ENCODE measurements at regions not wholly inside any gene's neighbourhood (a gene's known extent, or its start where the extent isn't known, plus 50 kb on each side); places are given as distances from the start of the nearest gene placed in this dataset.
"Not testable (repeated sequence)": the region's sequence is repeated elsewhere in the genome, so short reads cannot be mapped to it uniquely, and the experiment has no call there.

DNA sequence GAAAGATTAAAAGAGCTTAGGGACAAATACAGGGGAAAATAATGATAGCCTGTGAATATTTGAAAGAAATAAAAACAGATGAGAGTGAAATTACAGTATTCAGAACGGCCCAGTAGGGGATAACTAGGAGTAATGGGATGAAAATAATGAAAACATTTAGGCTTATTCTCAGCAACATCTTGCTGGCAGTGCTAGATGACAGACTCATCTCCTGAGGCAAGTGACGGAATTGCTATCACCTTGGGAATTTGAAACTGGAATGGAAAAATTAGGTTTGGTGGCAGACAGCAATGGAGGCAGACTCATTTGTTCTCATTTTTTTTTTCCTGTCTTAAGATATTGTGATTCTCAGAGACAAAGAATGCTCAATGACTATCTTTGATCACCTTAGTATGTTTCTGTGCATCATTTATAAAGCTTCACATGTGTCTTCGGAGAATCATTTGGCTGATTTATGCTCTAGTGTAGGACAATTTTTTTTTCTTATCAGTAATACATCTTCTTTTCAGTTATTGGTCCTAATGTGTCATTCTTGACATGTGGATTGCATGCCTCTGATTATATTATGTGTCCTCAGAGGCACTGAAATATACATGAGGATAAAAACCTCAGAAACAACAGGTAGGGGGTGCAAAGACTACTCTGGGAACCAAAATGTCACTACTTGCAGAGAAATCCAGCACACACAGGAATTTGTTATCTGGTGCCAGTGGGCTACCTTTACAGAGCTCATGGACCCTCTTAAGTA is 711.7 kb downstream of the EDEM1 start:
- no peaks in the 10 kb centered on the region for H3K4me1 ChIP-seq
- intact Hi-C loops (cut with DNase I): loop anchor here in 2 of 10 donors (10.0 kb wide), 1 partner anchor 64 kb away; no protein-coding TSS in a partner anchor
- H3K4me3 ChIP-seq: no peak overlapping the region
- 66 to 74% (median 67%) methylated on average over 3 of the region's 3 CpGs for WGBS, 4 donors
- peaks cover 0 to 10% (median 0%) of the 10 kb centered on the region in 12 donors for H3K9me3 ChIP-seq
- TF ChIP-seq, protein P1, sequence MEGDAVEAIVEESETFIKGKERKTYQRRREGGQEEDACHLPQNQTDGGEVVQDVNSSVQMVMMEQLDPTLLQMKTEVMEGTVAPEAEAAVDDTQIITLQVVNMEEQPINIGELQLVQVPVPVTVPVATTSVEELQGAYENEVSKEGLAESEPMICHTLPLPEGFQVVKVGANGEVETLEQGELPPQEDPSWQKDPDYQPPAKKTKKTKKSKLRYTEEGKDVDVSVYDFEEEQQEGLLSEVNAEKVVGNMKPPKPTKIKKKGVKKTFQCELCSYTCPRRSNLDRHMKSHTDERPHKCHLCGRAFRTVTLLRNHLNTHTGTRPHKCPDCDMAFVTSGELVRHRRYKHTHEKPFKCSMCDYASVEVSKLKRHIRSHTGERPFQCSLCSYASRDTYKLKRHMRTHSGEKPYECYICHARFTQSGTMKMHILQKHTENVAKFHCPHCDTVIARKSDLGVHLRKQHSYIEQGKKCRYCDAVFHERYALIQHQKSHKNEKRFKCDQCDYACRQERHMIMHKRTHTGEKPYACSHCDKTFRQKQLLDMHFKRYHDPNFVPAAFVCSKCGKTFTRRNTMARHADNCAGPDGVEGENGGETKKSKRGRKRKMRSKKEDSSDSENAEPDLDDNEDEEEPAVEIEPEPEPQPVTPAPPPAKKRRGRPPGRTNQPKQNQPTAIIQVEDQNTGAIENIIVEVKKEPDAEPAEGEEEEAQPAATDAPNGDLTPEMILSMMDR (IDR thresholded peaks at IDR 0.05): no peak
- no peak for TF ChIP-seq POLR2A (IDR thresholded peaks at IDR 0.05)
- DNase-seq (no peak), ATAC-seq (no peak)
- H3K36me3 ChIP-seq: no peaks in the 10 kb centered on the region
- no peaks in the 10 kb centered on the region for H3K27me3 ChIP-seq
- no peak overlapping the region for H3K27ac ChIP-seq

DNA sequence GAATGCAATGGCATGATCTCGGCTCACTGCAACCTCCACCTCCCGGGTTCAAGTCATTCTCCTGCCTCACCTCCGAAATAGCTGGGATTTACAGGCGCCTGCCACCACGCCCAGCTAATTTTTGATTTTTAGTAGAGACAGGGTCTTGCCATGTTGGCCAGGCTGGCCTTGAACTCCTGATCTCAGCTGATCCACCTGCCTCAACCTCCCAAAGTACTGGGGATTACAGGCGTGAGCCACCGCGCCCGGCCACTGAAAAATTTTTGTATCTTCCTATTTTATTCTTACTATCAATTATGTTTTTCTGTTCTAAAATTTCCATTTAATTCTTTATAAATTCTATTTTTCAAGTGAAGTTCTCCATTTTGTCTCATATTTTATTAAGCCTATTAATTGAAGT is 730.4 kb downstream of the EDEM1 start:
- Histone ChIP-seq H3K36me3 (no peaks in the 10 kb centered on the region), H3K9me3 (no peaks in the 10 kb centered on the region), H3K27me3 (no peaks in the 10 kb centered on the region), H3K27ac (no peak overlapping the region), H3K4me1 (no peaks in the 10 kb centered on the region), H3K4me3 (no peak overlapping the region)
- DNase-seq (no peak), ATAC-seq (no peak)
- WGBS, 4 donors: 91 to 95% (median 91%) methylated on average over 9 of the region's 9 CpGs
- intact Hi-C loops (cut with DNase I): no loop called here
- TF ChIP-seq POLR2A (IDR thresholded peaks at IDR 0.05): no peak
- TF ChIP-seq, protein P1 (IDR thresholded peaks at IDR 0.05): no peak

DNA sequence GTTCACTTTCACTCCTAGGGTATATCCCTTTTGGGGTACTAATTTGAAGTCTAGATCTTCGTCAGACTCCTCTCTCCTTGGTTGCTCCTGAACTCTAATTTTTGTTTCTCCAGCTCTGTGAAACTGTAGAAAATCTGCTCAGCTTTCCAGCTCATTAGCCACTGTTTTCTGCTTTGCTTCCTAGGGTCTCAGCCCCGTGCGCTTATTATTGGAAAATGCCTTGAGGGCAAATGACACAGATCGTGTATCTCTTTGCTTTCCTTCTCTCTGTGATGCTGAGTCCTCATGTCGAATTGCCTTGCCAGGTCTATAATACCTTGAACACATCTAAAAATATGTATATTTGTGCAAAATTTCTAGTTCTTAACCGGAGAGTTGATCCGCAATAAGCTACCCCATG is 731.1 kb downstream of the EDEM1 start:
- no peaks in the 10 kb centered on the region for H3K9me3 ChIP-seq
- TF ChIP-seq, protein P1 (IDR thresholded peaks at IDR 0.05): no peak
- TF ChIP-seq POLR2A (IDR thresholded peaks at IDR 0.05): no peak
- H3K4me3 ChIP-seq: no peak overlapping the region
- ATAC-seq (no peak), DNase-seq (no peak)
- 65 to 79% (median 77%) methylated on average over 7 of the region's 7 CpGs for WGBS, 4 donors
- no peak overlapping the region for H3K27ac ChIP-seq
- intact Hi-C loops (cut with DNase I): no loop called here
- H3K27me3 ChIP-seq: no peaks in the 10 kb centered on the region
- H3K36me3 ChIP-seq: no peaks in the 10 kb centered on the region
- no peaks in the 10 kb centered on the region for H3K4me1 ChIP-seq

DNA sequence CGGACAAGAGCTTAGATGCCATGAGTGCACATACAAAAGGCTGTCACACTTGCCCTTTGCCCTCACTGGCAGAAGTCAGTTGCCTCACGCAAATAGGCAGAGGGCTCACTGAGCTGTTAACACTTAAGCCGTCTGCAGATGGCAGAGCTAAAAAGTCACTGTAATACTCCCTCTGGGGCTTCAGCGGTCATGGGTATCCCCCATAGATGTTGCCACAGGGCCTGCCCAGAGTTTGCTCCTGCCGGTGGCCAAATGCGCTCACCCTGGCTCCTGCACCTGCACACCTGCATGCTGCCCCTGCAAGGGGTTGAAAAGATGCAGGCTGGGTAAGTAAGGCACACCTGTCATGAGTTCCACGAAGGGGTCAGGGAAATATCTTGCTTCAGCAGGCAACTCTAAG is 741.5 kb downstream of the EDEM1 start:
- Histone ChIP-seq H3K4me3 (no peak overlapping the region), H3K36me3 (no peaks in the 10 kb centered on the region), H3K27me3 (no peaks in the 10 kb centered on the region), H3K27ac (no peak overlapping the region), H3K4me1 (no peaks in the 10 kb centered on the region), H3K9me3 (peaks cover 0 to 4% (median 0%) of the 10 kb centered on the region in 12 donors)
- intact Hi-C loops (cut with DNase I): no loop called here
- 81 to 87% (median 83%) methylated on average over 6 to 7 of the region's 7 CpGs for WGBS, 4 donors
- TF ChIP-seq, protein P1 (IDR thresholded peaks at IDR 0.05): no peak
- no peak for TF ChIP-seq POLR2A (IDR thresholded peaks at IDR 0.05)
- DNase-seq: peak in 1 of 5 donors; percentile 51
- ATAC-seq: no peak

DNA sequence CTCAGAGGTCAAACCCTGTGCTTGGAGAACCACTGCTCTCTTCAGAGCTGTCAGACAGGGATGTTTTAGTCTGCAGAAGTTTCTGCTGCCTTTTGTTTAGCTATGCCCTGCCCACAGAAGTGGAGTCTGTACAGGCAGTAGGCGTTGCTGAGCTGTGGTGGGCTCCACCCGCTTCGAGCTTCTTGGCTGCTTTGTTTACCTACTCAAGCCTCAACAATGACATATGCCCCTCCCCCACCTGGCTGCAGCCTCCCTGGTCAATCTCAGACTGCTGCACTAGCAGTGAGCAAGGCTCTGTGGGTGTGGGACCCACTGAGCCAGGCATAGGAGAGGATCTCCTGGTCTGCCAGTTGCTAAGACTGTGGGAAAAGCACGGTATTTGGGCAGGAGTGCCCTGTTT is 756.6 kb downstream of the EDEM1 start:
- 50 to 76% (median 65%) methylated on average over 3 to 4 of the region's 4 CpGs for WGBS, 4 donors
- H3K27me3 ChIP-seq: not testable (repeated sequence)

More for the DNA sequence above, 756.6 kb downstream of the EDEM1 start:
- H3K4me3 ChIP-seq; ATAC-seq; H3K4me1 ChIP-seq; H3K27ac ChIP-seq; DNase-seq; intact Hi-C loops (cut with DNase I); H3K36me3 ChIP-seq: not testable (repeated sequence)
- peaks cover 0 to 13% (median 0%) of the 10 kb centered on the region in 12 donors for H3K9me3 ChIP-seq
